ENCODE measurements at regions not wholly inside any gene's neighbourhood (a gene's known extent, or its start where the extent isn't known, plus 50 kb on each side); places are given as distances from the start of the nearest gene placed in this dataset.

DNA sequence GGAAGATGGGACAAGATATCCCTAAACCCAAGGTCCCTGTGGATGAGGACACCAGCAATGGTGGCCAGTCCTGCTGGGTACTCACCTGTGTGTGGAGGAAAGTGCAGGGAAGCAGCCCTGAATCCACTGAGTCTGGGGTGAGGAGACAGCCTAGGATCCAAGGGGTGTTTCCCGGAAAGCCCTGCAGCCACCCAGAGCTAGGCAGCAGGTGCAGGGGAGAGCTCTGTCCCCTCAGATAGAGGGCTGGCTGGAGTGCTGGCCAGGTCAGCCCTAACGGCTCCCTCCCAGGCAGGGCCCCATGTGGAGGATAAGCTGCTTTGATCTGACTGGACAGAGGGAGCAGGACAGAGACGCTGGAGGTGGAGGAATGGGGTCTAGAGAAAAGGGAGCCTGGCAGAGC is 344.7 kb upstream of the IRX4 start (continued):
- TF ChIP-seq, protein P1, sequence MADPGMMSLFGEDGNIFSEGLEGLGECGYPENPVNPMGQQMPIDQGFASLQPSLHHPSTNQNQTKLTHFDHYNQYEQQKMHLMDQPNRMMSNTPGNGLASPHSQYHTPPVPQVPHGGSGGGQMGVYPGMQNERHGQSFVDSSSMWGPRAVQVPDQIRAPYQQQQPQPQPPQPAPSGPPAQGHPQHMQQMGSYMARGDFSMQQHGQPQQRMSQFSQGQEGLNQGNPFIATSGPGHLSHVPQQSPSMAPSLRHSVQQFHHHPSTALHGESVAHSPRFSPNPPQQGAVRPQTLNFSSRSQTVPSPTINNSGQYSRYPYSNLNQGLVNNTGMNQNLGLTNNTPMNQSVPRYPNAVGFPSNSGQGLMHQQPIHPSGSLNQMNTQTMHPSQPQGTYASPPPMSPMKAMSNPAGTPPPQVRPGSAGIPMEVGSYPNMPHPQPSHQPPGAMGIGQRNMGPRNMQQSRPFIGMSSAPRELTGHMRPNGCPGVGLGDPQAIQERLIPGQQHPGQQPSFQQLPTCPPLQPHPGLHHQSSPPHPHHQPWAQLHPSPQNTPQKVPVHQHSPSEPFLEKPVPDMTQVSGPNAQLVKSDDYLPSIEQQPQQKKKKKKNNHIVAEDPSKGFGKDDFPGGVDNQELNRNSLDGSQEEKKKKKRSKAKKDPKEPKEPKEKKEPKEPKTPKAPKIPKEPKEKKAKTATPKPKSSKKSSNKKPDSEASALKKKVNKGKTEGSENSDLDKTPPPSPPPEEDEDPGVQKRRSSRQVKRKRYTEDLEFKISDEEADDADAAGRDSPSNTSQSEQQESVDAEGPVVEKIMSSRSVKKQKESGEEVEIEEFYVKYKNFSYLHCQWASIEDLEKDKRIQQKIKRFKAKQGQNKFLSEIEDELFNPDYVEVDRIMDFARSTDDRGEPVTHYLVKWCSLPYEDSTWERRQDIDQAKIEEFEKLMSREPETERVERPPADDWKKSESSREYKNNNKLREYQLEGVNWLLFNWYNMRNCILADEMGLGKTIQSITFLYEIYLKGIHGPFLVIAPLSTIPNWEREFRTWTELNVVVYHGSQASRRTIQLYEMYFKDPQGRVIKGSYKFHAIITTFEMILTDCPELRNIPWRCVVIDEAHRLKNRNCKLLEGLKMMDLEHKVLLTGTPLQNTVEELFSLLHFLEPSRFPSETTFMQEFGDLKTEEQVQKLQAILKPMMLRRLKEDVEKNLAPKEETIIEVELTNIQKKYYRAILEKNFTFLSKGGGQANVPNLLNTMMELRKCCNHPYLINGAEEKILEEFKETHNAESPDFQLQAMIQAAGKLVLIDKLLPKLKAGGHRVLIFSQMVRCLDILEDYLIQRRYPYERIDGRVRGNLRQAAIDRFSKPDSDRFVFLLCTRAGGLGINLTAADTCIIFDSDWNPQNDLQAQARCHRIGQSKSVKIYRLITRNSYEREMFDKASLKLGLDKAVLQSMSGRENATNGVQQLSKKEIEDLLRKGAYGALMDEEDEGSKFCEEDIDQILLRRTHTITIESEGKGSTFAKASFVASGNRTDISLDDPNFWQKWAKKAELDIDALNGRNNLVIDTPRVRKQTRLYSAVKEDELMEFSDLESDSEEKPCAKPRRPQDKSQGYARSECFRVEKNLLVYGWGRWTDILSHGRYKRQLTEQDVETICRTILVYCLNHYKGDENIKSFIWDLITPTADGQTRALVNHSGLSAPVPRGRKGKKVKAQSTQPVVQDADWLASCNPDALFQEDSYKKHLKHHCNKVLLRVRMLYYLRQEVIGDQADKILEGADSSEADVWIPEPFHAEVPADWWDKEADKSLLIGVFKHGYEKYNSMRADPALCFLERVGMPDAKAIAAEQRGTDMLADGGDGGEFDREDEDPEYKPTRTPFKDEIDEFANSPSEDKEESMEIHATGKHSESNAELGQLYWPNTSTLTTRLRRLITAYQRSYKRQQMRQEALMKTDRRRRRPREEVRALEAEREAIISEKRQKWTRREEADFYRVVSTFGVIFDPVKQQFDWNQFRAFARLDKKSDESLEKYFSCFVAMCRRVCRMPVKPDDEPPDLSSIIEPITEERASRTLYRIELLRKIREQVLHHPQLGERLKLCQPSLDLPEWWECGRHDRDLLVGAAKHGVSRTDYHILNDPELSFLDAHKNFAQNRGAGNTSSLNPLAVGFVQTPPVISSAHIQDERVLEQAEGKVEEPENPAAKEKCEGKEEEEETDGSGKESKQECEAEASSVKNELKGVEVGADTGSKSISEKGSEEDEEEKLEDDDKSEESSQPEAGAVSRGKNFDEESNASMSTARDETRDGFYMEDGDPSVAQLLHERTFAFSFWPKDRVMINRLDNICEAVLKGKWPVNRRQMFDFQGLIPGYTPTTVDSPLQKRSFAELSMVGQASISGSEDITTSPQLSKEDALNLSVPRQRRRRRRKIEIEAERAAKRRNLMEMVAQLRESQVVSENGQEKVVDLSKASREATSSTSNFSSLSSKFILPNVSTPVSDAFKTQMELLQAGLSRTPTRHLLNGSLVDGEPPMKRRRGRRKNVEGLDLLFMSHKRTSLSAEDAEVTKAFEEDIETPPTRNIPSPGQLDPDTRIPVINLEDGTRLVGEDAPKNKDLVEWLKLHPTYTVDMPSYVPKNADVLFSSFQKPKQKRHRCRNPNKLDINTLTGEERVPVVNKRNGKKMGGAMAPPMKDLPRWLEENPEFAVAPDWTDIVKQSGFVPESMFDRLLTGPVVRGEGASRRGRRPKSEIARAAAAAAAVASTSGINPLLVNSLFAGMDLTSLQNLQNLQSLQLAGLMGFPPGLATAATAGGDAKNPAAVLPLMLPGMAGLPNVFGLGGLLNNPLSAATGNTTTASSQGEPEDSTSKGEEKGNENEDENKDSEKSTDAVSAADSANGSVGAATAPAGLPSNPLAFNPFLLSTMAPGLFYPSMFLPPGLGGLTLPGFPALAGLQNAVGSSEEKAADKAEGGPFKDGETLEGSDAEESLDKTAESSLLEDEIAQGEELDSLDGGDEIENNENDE (IDR thresholded peaks at IDR 0.05; ENCODE audit: insufficient replicate concordance, low read length): no peak
- TF ChIP-seq SUZ12 (IDR thresholded peaks at IDR 0.05; ENCODE audit: low read length) (no peak), SRF (IDR thresholded peaks at IDR 0.05; ENCODE audit: low read depth, low read length) (no peak), GTF2F1 (IDR thresholded peaks at IDR 0.05; ENCODE audit: borderline replicate concordance, low read depth, low read length) (no peak), EP300 (IDR thresholded peaks at IDR 0.05; ENCODE audit: borderline replicate concordance in 1 of 2, low read depth in 2 of 2, low read length in 2 of 2) (no peak), SP1 (IDR thresholded peaks at IDR 0.05; ENCODE audit: low read depth, low read length) (no peak), KDM4A (IDR thresholded peaks at IDR 0.05; ENCODE audit: low read depth, low read length, severe bottlenecking) (no peak), TAF1 (IDR thresholded peaks at IDR 0.05; ENCODE audit: low read depth, low read length) (no peak), FOSL1 (IDR thresholded peaks at IDR 0.05; ENCODE audit: insufficient read depth, low read depth, low read length) (no peak), HDAC2 (IDR thresholded peaks at IDR 0.05; ENCODE audit: borderline replicate concordance in 1 of 2, low read depth in 2 of 2, low read length in 2 of 2) (no peak)
- TF ChIP-seq, protein P2, sequence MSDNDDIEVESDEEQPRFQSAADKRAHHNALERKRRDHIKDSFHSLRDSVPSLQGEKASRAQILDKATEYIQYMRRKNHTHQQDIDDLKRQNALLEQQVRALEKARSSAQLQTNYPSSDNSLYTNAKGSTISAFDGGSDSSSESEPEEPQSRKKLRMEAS (IDR thresholded peaks at IDR 0.05): no peak

All from H1 (cell line).